Heart left ventricle (tissue), 13 donors: ENCODE measurements at regions not wholly inside any gene's neighbourhood (a gene's known extent, or its start where the extent isn't known, plus 50 kb on each side); places are given as distances from the start of the nearest gene placed in this dataset.

Source experiments
- POLR2A ChIP-seq, 2 donors: fragments of 450-650 bp; IDR thresholded peaks; one replicate each; pipeline ENCODE4 v1.6.1; 2017; ENCODE audit warnings: antibody characterized with exemption in 2 of 2, mild to moderate bottlenecking in 2 of 2, moderate library complexity in 2 of 2
- TF ChIP-seq, protein P1 (sequence below), 12 donors: fragments of 200-600 bp; sonication (generic) in 4 of 12; IDR thresholded peaks; one replicate each; pipeline versions ENCODE4 v1.5.0 to v1.8.0; 2018 to 2022; ENCODE audit warnings: antibody characterized with exemption in 12 of 12, mild to moderate bottlenecking in 5 of 12
- donor health status: ischemic (EF 13 %, LVEDD 7.1; RV severe dilation, severe dysfunction).
- donor health status: DM: no; HTN: yes; CAD: no.
- donor health status: DM: no; HTN: no; CAD: no.
- donor health status: ischemic (EF 25% LVEDD 6.9; RV normal size, moderate dysfunction).
- donor health status: ischemic (EF 25% LVEDD 5.7; RV mildly dilated, moderate dysfunction).
- donor health status: ischemic (EF 35%, LVEDD 5.7; RV mildly dilated, moderate dysfunction).
- donor health status: nonischemic (EF 11% LVEDD 7.7; RV severe dilation, severe dysfunction).
- donor health status: DM: yes; HTN: yes; CAD: no.
- donor health status: PGD.
- donor health status: ischemic (EF 29% LVEDD 5.4; RV normal size, mild dysfunction).
- donor health status: nonischemic (EF 23%, LVEDD 6.1; RV moderate dilation, normal function).

- TF ChIP-seq, protein P1, sequence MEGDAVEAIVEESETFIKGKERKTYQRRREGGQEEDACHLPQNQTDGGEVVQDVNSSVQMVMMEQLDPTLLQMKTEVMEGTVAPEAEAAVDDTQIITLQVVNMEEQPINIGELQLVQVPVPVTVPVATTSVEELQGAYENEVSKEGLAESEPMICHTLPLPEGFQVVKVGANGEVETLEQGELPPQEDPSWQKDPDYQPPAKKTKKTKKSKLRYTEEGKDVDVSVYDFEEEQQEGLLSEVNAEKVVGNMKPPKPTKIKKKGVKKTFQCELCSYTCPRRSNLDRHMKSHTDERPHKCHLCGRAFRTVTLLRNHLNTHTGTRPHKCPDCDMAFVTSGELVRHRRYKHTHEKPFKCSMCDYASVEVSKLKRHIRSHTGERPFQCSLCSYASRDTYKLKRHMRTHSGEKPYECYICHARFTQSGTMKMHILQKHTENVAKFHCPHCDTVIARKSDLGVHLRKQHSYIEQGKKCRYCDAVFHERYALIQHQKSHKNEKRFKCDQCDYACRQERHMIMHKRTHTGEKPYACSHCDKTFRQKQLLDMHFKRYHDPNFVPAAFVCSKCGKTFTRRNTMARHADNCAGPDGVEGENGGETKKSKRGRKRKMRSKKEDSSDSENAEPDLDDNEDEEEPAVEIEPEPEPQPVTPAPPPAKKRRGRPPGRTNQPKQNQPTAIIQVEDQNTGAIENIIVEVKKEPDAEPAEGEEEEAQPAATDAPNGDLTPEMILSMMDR (IDR thresholded peaks at IDR 0.05): no peak
- no peak for TF ChIP-seq POLR2A (IDR thresholded peaks at IDR 0.05)
Measured at GRCh38 chr16:55015181-55015913, 84.7 kb downstream of the IRX5 start.
